ENCODE measurements at regions not wholly inside any gene's neighbourhood (a gene's known extent, or its start where the extent isn't known, plus 50 kb on each side); places are given as distances from the start of the nearest gene placed in this dataset.

DNA sequence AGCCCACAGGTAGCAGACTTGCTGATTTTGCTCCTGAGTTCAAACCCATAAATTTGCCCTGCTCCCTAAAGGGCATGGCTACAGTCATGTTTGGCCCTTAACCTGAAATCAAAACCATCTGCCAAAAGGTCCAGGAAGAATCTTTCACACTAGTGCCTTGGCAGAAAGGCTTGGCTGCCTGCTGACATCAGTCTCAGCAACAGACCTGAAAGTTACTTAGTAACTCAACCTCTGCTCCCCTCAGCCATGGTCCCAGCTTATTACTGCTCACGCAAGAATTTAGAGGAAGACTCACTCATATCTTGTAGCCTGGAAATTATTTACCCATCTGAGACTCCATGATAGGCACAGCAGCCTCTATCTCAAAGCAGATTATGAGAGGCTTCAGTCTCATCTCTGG is 98.0 kb upstream of the KIF2B start:
- Histone ChIP-seq H3K27ac (ENCODE audit: low read depth) (no peak overlapping the region), H3K4me1 (ENCODE audit: insufficient read depth) (no peaks in the 10 kb centered on the region), H3K4me2 (no peak overlapping the region), H4K20me1 (replicated peaks; ENCODE audit: insufficient read depth) (no peaks in the 10 kb centered on the region), H3K36me3 (ENCODE audit: insufficient read depth) (no peaks in the 10 kb centered on the region), H3K4me3 (no peak overlapping the region), H3F3A (replicated peaks; ENCODE audit: low read depth) (no peaks in the 10 kb centered on the region), H3K9me2 (ENCODE audit: insufficient read depth) (peaks cover 6% of the 10 kb centered on the region), H3K79me2 (replicated peaks; ENCODE audit: insufficient read depth) (no peaks in the 10 kb centered on the region), H2AFZ (no peak overlapping the region), H3K27me3 (ENCODE audit: insufficient read depth) (no peaks in the 10 kb centered on the region)
- H3K9me3 Mint-ChIP-seq, result peaks cover 24% of the 10 kb centered on the region
- no peak overlapping the region for H3K27ac Mint-ChIP-seq
- H3K4me3 Mint-ChIP-seq, result no peak overlapping the region
- H3K27me3 Mint-ChIP-seq (ENCODE audit: insufficient read depth, low read depth, poor library complexity), result no peaks in the 10 kb centered on the region
- DNase-seq (ENCODE audit: low spot score) (no peak), ATAC-seq (no peak)
- no peaks in the 10 kb centered on the region for H3K4me1 Mint-ChIP-seq
- TF ChIP-seq, protein P1, sequence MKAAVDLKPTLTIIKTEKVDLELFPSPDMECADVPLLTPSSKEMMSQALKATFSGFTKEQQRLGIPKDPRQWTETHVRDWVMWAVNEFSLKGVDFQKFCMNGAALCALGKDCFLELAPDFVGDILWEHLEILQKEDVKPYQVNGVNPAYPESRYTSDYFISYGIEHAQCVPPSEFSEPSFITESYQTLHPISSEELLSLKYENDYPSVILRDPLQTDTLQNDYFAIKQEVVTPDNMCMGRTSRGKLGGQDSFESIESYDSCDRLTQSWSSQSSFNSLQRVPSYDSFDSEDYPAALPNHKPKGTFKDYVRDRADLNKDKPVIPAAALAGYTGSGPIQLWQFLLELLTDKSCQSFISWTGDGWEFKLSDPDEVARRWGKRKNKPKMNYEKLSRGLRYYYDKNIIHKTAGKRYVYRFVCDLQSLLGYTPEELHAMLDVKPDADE (IDR thresholded peaks at IDR 0.05), result no peak
- TF ChIP-seq ZNF114 (CRISPR knock-in tag; IDR thresholded peaks at IDR 0.05), result no peak
- TF ChIP-seq, protein P2, sequence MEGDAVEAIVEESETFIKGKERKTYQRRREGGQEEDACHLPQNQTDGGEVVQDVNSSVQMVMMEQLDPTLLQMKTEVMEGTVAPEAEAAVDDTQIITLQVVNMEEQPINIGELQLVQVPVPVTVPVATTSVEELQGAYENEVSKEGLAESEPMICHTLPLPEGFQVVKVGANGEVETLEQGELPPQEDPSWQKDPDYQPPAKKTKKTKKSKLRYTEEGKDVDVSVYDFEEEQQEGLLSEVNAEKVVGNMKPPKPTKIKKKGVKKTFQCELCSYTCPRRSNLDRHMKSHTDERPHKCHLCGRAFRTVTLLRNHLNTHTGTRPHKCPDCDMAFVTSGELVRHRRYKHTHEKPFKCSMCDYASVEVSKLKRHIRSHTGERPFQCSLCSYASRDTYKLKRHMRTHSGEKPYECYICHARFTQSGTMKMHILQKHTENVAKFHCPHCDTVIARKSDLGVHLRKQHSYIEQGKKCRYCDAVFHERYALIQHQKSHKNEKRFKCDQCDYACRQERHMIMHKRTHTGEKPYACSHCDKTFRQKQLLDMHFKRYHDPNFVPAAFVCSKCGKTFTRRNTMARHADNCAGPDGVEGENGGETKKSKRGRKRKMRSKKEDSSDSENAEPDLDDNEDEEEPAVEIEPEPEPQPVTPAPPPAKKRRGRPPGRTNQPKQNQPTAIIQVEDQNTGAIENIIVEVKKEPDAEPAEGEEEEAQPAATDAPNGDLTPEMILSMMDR (conservative IDR thresholded peaks at IDR 0.05; ENCODE audit: low read depth in 2 of 2), result no peak
- no peak for TF ChIP-seq NANOG (IDR thresholded peaks at IDR 0.05; ENCODE audit: borderline replicate concordance)
- peaks cover 15% of the 10 kb centered on the region; the same call in 2 of the 3 replicates for H3K36me3 Mint-ChIP-seq (ENCODE audit: low read depth)

DNA sequence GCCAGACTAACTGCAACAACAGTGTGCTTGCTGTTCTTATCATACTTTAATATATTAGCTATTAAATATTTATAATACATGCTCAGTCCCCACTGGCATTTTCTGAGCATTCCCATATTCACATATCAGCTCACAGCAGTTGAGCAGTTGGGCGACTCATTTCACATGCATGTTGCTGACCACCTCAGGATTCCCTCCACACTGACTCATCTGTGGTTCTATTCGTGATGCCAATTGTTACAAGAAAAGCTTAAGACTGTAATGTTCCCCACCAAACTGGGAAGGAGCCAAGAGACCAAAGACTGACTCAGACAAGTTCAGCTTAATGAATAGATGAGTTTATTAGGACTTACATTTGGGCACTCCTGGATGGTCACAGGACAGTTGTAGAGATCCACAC is 100.3 kb upstream of the KIF2B start:
- H2AFZ ChIP-seq, result no peak overlapping the region
- no peak for TF ChIP-seq STAT1 (IDR thresholded peaks at IDR 0.05; ENCODE audit: unreplicated experiment)

DNA sequence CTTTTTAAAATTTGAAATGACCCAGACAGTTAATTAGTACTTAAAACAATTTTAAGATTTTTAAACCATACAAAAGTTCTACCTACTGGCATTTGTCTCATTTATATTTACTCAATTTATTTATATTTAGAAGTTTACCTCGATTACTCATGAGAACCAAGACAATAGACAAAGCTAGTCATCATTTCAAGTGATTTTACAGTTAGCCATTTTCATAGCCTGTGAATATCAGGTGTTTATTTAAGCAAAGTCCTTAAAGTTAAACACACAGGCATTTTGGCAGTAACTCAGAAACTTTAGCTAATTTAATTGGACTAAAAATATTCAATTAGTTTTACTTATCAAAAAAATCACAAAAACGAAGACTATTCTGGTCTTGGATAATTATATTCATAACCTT is 101.6 kb upstream of the KIF2B start:
- Mint-ChIP-seq H3K4me3 (no peak overlapping the region), H3K4me1 (no peaks in the 10 kb centered on the region), H3K9me3 (peaks cover 11% of the 10 kb centered on the region; the same call in 2 of the 3 replicates), H3K36me3 (ENCODE audit: low read depth) (peaks cover 5% of the 10 kb centered on the region; the same call in 1 of the 3 replicates), H3K27ac (no peak overlapping the region), H3K27me3 (ENCODE audit: insufficient read depth, low read depth, poor library complexity) (no peaks in the 10 kb centered on the region)
- no peak overlapping the region for H2AFZ ChIP-seq
- no peak overlapping the region for H3K4me2 ChIP-seq
- H3K9me2 ChIP-seq (ENCODE audit: insufficient read depth), result peaks cover 13% of the 10 kb centered on the region
- no peaks in the 10 kb centered on the region for H3K4me1 ChIP-seq (ENCODE audit: insufficient read depth)
- no peak overlapping the region for H3K4me3 ChIP-seq
- no peaks in the 10 kb centered on the region for H3K36me3 ChIP-seq (ENCODE audit: insufficient read depth)
- ATAC-seq, result no peak
- H3K79me2 ChIP-seq (replicated peaks; ENCODE audit: insufficient read depth), result no peaks in the 10 kb centered on the region
- TF ChIP-seq POLR2AphosphoS5 (IDR thresholded peaks at IDR 0.05; ENCODE audit: low read depth) (no peak), CREB1 (CRISPR knock-in tag; IDR thresholded peaks at IDR 0.05; ENCODE audit: low read depth) (no peak)
- H4K20me1 ChIP-seq (replicated peaks; ENCODE audit: insufficient read depth), result no peaks in the 10 kb centered on the region
- no peaks in the 10 kb centered on the region for H3K27me3 ChIP-seq (ENCODE audit: insufficient read depth)
- no peak overlapping the region for H3K27ac ChIP-seq (ENCODE audit: low read depth)
- H3F3A ChIP-seq (replicated peaks; ENCODE audit: low read depth), result no peaks in the 10 kb centered on the region
- DNase-seq (ENCODE audit: low spot score), result no peak

More for the DNA sequence above, 100.3 kb upstream of the KIF2B start:
- Histone ChIP-seq H3K79me2 (replicated peaks; ENCODE audit: insufficient read depth) (no peaks in the 10 kb centered on the region), H3K27ac (ENCODE audit: low read depth) (no peak overlapping the region), H3F3A (replicated peaks; ENCODE audit: low read depth) (no peaks in the 10 kb centered on the region), H3K4me3 (no peak overlapping the region), H4K20me1 (replicated peaks; ENCODE audit: insufficient read depth) (no peaks in the 10 kb centered on the region), H3K27me3 (ENCODE audit: insufficient read depth) (no peaks in the 10 kb centered on the region), H3K36me3 (ENCODE audit: insufficient read depth) (no peaks in the 10 kb centered on the region), H3K9me2 (ENCODE audit: insufficient read depth) (peaks cover 6% of the 10 kb centered on the region), H3K4me1 (ENCODE audit: insufficient read depth) (no peaks in the 10 kb centered on the region), H3K4me2 (no peak overlapping the region)
- H3K4me1 Mint-ChIP-seq, result no peaks in the 10 kb centered on the region
- ATAC-seq (no peak), DNase-seq (ENCODE audit: low spot score) (no peak)
- H3K36me3 Mint-ChIP-seq (ENCODE audit: low read depth), result peaks cover 8% of the 10 kb centered on the region; the same call in 2 of the 3 replicates
- H3K4me3 Mint-ChIP-seq, result no peak overlapping the region
- 0 out of 2 replicates have a peak overlapping the region, but pooled peaks have one; percentile 64 for H3K27ac Mint-ChIP-seq
- H3K9me3 Mint-ChIP-seq, result peaks cover 17% of the 10 kb centered on the region
- H3K27me3 Mint-ChIP-seq (ENCODE audit: insufficient read depth, low read depth, poor library complexity), result no peaks in the 10 kb centered on the region

Measured in GM23338 (cell line).